ENCODE measurements at regions not wholly inside any gene's neighbourhood (a gene's known extent, or its start where the extent isn't known, plus 50 kb on each side); places are given as distances from the start of the nearest gene placed in this dataset.
"Not testable (repeated sequence)": the region's sequence is repeated elsewhere in the genome, so short reads cannot be mapped to it uniquely, and the experiment has no call there.

DNA sequence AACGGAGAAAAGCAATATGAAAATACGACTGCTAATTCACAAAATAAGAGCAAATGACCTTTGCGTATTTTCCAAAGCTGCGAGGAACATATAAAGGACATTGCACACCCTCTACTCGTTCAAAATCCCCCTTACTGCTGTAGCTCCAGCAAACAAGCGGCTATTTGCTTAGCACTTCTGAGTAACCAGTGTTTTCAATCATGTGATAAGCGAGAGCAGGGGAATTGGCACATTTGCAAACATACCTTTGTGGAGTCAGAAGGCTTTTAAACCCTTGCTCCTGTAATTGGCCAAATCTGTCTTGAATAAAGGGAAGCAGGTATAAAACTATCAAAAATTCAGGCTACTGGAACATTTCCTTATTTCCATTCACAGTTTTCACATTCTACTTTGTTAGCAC lies 610.2 kb downstream of the UBE2NL start:
- DNase-seq: no peak

- no peak for DNase-seq
These were observed 648.0 kb downstream of the UBE2NL start for GRCh38 chrX:144531877-144532276.

- no peak for DNase-seq
These were observed 680.7 kb upstream of the SPANXN1 start for GRCh38 chrX:144566592-144566991.

GRCh38 chrX:144586756-144587155 lies 660.5 kb upstream of the SPANXN1 start:
- DNase-seq: peak; percentile 14

GRCh38 chrX:144592036-144592435 lies 655.3 kb upstream of the SPANXN1 start:
- DNase-seq: no peak

- no peak for DNase-seq
These were observed 646.3 kb upstream of the SPANXN1 start for GRCh38 chrX:144601010-144601409.

DNA sequence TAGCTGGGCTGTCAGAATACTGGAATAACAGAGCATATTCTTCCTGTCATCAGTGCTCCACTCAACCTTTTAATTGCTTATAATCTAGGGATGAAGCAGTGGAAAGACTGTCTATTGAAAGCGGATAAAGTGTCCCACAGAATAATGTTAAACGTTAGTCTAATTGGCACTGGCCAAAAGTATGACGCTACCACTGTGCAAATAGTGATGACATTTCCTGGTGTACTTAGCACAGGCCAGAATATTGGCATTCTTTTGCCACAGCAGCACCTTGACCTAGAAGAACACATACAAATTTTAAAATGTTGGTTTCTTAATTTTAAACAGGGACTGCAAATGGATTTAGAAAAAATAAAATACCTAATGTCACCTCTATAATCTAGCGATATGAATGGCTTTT lies 635.2 kb upstream of the SPANXN1 start:
- no peak for DNase-seq

DNA sequence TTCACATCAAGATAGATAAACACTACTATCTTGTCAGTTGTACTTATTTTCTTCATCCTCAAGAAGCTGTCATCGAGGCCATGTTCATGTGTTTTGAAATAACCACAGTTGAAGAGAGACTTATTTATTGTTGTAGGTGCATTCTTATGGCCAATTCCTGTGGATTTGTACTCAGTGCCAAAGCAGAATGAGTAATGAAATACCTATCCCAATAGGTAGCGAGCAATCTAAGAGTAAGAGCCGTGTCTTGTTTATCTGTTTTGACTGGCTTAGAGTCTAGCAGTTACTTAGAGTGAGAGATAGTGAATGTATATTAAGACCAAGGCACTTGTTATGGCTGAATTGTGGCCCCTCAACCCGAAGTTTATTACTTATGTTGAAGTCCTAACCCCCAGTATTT lies 631.0 kb upstream of the SPANXN1 start:
- DNase-seq: no peak

DNA sequence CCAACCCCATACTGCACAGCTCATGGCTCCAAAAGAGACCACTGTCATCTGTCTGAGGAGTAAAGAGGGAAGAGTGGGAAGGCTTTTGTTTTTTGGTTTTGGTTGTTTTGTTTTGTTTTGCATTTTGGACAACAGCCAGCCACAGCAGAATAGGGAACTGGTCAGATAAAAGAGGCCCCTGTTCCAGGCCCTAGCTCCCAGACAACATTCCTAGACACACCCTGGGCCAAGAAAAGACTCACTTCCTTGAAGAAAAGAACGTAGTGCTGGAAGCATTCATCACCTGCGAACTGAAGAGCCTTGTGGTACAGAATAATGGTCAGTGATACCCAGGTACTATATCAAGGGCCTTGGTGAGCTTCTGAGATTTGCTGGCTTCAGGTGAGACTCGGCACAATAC lies 619.4 kb upstream of the SPANXN1 start:
- no peak for DNase-seq

- DNase-seq: not testable (repeated sequence)
These were observed 612.9 kb upstream of the SPANXN1 start for GRCh38 chrX:144634451-144634850.

GRCh38 chrX:144637731-144638130 lies 609.6 kb upstream of the SPANXN1 start:
- peak; percentile 25 for DNase-seq

- DNase-seq: no peak
These were observed 598.5 kb upstream of the SPANXN1 start for GRCh38 chrX:144648788-144649187.

DNA sequence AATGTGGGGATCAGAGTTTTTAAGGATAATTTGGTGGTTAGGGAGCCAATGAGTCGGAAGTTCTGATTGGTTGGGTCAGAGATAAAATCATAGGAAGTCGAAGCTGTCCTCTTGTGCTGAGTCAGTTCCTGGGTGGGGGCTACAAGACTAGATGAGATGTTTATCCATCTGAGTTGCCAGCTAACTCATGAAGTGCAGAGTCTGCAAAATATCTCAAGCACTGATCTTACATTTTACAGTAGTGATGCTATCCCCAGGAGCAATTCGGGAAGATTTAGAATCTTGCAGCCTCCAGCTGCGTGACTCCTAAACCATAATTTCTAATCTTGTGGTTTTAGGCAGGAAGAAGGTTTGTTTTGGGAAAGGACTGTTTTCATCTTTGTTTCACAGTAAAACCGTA lies 565.8 kb upstream of the SPANXN1 start:
- DNase-seq: peak; percentile 38

DNA sequence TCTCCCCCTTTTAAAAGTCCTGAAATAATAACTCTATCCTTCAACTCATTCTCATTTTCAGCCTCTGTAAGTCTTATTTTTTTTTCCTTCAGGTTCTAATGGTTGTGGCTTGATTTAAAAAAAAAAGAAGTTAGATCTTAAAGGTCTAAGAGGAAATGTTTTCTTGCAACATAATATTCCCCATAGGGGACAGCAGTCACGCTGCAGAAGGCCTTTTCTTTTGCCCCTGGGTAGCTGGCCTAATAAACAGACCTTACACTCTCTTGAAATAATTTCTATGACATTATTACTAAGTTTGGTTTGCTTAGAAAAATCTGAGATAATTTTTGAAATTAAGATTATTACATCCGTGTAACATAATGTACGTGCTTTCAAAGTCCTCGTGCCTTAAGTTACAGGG lies 564.1 kb upstream of the SPANXN1 start:
- no peak for DNase-seq

- no peak for DNase-seq
These were observed 537.5 kb upstream of the SPANXN1 start for GRCh38 chrX:144709841-144710240.

DNA sequence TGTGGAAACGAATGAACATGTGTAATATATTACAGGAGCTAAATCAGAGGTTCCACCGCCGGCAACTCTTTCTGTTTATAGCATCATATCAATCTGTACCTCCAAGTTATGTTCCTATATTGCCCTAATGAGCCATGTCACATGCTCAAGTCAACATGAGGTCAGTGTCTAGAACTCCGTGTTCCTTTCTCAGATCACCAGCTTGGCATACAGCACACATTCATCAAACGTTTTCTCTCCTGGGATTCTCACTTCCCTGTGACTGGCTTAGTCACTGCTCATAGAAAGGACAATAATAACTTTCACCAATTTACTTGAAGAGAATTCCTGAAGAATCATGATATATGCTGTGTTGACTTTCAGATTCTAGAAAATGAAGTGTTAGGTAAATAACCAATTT lies 532.0 kb upstream of the SPANXN1 start:
- no peak for DNase-seq

GRCh38 chrX:144716187-144716586 lies 531.1 kb upstream of the SPANXN1 start:
- no peak for DNase-seq

DNA sequence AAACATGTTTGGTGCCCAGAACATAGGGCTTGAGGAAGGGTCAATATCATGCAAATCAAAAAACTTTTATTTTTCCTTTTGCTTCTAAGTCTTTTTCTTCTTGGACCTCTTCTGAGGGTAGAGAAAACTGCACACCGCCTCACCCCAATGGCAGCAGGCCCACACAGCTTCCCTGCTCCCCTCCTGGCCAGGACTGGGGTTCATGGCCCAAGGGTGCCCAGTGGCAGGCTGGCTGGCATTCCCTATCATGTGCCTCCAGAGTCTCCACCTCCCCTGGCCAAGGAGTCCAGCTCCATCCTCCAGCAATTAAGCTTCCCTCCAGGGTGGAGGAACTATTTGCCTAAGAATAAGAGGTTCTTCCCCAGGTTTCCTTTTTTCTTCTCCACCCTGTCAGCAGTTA lies 529.6 kb upstream of the SPANXN1 start:
- DNase-seq: no peak

GRCh38 chrX:144722307-144722706 lies 525.0 kb upstream of the SPANXN1 start:
- no peak for DNase-seq

GRCh38 chrX:144730471-144730870 lies 516.8 kb upstream of the SPANXN1 start:
- peak; percentile 62 for DNase-seq

- DNase-seq: peak; percentile 3
These were observed 514.7 kb upstream of the SPANXN1 start for GRCh38 chrX:144732588-144732987.

- no peak for DNase-seq
These were observed 509.1 kb upstream of the SPANXN1 start for GRCh38 chrX:144738246-144738645.

DNA sequence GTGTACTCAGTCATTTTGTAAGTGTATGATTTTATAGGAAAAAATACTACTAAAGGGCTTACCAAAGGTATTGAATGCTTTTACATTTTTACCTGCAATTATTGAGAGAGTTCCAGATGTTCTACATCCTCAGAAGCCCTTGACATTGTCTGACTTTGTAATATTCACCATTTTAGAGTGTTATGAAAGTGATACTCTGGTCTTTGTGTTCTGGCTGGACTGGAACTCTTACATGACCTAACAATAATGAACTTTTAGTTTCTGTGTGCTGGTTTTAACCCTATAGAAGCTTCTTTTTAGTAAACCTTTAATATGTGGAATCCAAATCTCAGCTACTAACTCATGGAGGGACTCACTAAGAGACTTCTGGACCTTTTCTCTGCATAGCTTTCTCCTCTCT lies 478.8 kb upstream of the SPANXN1 start:
- DNase-seq: no peak

- DNase-seq: not testable (repeated sequence)
These were observed 463.8 kb upstream of the SPANXN1 start for GRCh38 chrX:144783528-144783927.

DNA sequence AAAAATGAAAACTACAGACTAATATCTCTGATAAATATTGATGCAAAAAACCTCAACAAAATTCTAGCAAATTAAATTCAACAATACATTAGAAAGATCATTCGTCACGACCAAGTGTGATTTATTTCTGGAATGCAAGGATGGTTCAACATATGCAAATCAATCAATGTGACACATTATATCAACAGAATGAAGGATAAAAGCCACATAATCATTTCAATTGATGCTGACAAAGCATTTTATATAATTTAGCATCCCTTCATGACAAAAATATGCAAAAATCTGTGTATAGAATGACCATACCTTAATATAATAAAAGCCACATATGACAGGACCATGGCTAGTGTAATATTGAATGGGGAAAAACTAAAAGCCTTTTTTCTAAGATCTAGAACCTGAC lies 457.2 kb upstream of the SPANXN1 start:
- DNase-seq: no peak

DNA sequence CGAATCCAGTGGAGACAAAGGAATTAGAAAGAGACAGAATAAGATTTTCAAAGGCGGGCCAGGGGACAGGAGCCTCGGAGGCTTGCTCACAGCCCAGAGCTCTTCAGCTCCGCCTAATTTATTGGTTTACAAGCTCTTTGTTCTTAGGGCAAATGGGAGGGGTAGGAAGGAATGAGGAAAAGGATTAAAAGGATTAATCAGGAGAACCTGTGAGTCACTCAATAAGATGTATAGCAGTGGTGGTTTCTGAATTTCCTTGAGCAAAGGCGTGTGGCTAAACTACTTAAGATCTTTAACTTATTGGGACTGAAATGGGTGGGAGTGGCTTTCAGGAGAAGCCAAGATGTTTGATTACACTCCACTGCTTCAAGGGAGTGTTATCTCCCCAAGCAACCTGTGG lies 456.0 kb upstream of the SPANXN1 start:
- no peak for DNase-seq

Data from fibroblast of upper back skin (primary cell).